IMR-90 (cell line): ENCODE measurements at regions not wholly inside any gene's neighbourhood (a gene's known extent, or its start where the extent isn't known, plus 50 kb on each side); places are given as distances from the start of the nearest gene placed in this dataset.

Experiments
- ATAC-seq: fragments of 200-7000 bp; cut with Tn5 transposase; 2 replicates; pipeline ENCODE4 v1.9.1; 2020; ENCODE audit warnings: low read depth, mild to moderate bottlenecking, moderate library complexity
- BruUV-seq: library from RNA; stranded (reverse); fragments of 400-500 nt; replicated peaks from 2 replicates; lab custom pipeline; 2021; lab: Mats Ljungman, UMichigan
- CTCF ChIA-PET: fragments of 300-600 bp; formaldehyde crosslinking; extraction: SDS; loops from one replicate; lab custom pipeline; 2021; ENCODE audit warnings: antibody characterized with exemption; lab: Yijun Ruan, JAX
- POLR2A ChIA-PET: fragments of 300-600 bp; sonication (Branson Sonifier 250); formaldehyde crosslinking; loops from one replicate; lab custom pipeline; 2022; ENCODE audit warnings: antibody characterized with exemption; ENCODE audit not compliant: unreplicated experiment; lab: Charles Lee
- DNase-seq: peaks from one replicate; pipeline ENCODE4 v3.0.0; 2013
- H2AFZ ChIP-seq: replicated peaks from 2 replicates; pipeline ENCODE3; 2013; ENCODE audit warnings: low read length, mild to moderate bottlenecking; ENCODE audit not compliant: poor library complexity
- H2AK5ac ChIP-seq: 2 replicates; pipeline ENCODE4 v1.6.1; 2013; ENCODE audit warnings: low read depth, low read length, inconsistent platforms
- H2AK9ac ChIP-seq: replicated peaks from 2 replicates; pipeline ENCODE3; 2013; ENCODE audit warnings: mild to moderate bottlenecking, low read depth, low read length, moderate library complexity; ENCODE audit not compliant: poor library complexity
- H2BK120ac ChIP-seq: 2 replicates; pipeline ENCODE4 v1.6.1; 2013; ENCODE audit warnings: low read depth, low read length, inconsistent platforms
- H2BK15ac ChIP-seq: 3 replicates; pipeline ENCODE4 v1.6.1; 2013; ENCODE audit warnings: low read depth, low read length, inconsistent platforms
- H2BK20ac ChIP-seq: 2 replicates; pipeline ENCODE4 v1.6.1; 2013; ENCODE audit warnings: low read depth, mild to moderate bottlenecking, inconsistent platforms, low read length, moderate library complexity
- H2BK5ac ChIP-seq: 2 replicates; pipeline ENCODE4 v1.6.1; 2013; ENCODE audit warnings: mild to moderate bottlenecking, low read depth, low read length, inconsistent platforms; ENCODE audit not compliant: poor library complexity, severe bottlenecking
- H3K14ac ChIP-seq: replicated peaks from 2 replicates; pipeline ENCODE4 v1.6.1; 2013; ENCODE audit warnings: low read depth, low read length, inconsistent platforms
- H3K18ac ChIP-seq: 2 replicates; pipeline ENCODE4 v1.6.1; 2013; ENCODE audit warnings: low read depth, low read length, control low read depth
- H3K23ac ChIP-seq: 2 replicates; pipeline ENCODE4 v1.6.1; 2013; ENCODE audit warnings: low read depth, low read length, inconsistent platforms
- H3K27ac ChIP-seq: 2 replicates; pipeline ENCODE4 v1.5.1; 2013; ENCODE audit warnings: mild to moderate bottlenecking, control low read depth, low read length; ENCODE audit not compliant: insufficient read depth
- H3K27me3 ChIP-seq: 2 replicates; pipeline ENCODE4 v1.6.1; 2013; ENCODE audit warnings: low read length; ENCODE audit not compliant: control insufficient read depth, insufficient read depth
- H3K36me3 ChIP-seq: 2 replicates; pipeline ENCODE4 v1.6.1; 2013; ENCODE audit warnings: low read length, mixed read lengths; ENCODE audit not compliant: control insufficient read depth, insufficient read depth
- H3K4ac ChIP-seq: 2 replicates; pipeline ENCODE4 v1.6.1; 2013; ENCODE audit warnings: low read depth, low read length, inconsistent platforms
- H3K4me1 ChIP-seq: 2 replicates; pipeline ENCODE4 v1.6.1; 2013; ENCODE audit warnings: low read length, mixed read lengths; ENCODE audit not compliant: control insufficient read depth, insufficient read depth
- H3K4me2 ChIP-seq: 2 replicates; pipeline ENCODE4 v1.6.1; 2013; ENCODE audit warnings: low read depth, mild to moderate bottlenecking, control low read depth, low read length, moderate library complexity
- H3K4me3 ChIP-seq: 2 replicates; pipeline ENCODE4 v1.5.1; 2013; ENCODE audit warnings: low read depth, mild to moderate bottlenecking, control low read depth, low read length, moderate library complexity; ENCODE audit not compliant: insufficient read depth
- H3K56ac ChIP-seq: 2 replicates; pipeline ENCODE4 v1.6.1; 2013; ENCODE audit warnings: low read length, inconsistent platforms; ENCODE audit not compliant: insufficient read depth; ENCODE audit errors: extremely low read depth
- H3K79me1 ChIP-seq, 2 experiments: 2 replicates each; pipeline ENCODE4 v1.6.1; 2013; ENCODE audit warnings: low read length in 2 of 2, inconsistent platforms in 1 of 2, low read depth in 1 of 2
- H3K9ac ChIP-seq: 2 replicates; pipeline ENCODE4 v1.6.1; 2013; ENCODE audit warnings: low read depth, low read length, control low read depth
- H3K9me1 ChIP-seq: 2 replicates; pipeline ENCODE4 v1.6.1; 2013; ENCODE audit warnings: low read length, inconsistent platforms; ENCODE audit not compliant: insufficient read depth
- H3K9me3 ChIP-seq: 2 replicates; pipeline ENCODE4 v1.6.1; 2013; ENCODE audit warnings: low read length; ENCODE audit not compliant: control insufficient read depth, insufficient read depth
- H4K20me1 ChIP-seq: 2 replicates; pipeline ENCODE4 v1.6.1; 2013; ENCODE audit warnings: low read length, inconsistent platforms; ENCODE audit not compliant: insufficient read depth
- H4K5ac ChIP-seq: 2 replicates; pipeline ENCODE4 v1.6.1; 2013; ENCODE audit warnings: mild to moderate bottlenecking, low read depth, low read length, control low read depth
- H4K8ac ChIP-seq, 2 experiments: 2 replicates each; pipeline ENCODE4 v1.6.1; 2013; ENCODE audit warnings: low read depth in 2 of 2, low read length in 2 of 2, control low read depth in 1 of 2, inconsistent platforms in 1 of 2
- H4K91ac ChIP-seq: 2 replicates; pipeline ENCODE4 v1.6.1; 2013; ENCODE audit warnings: low read depth, low read length, inconsistent platforms; ENCODE audit not compliant: insufficient read depth
- BHLHE40 ChIP-seq: fragments of 150-350 bp; IDR thresholded peaks from 2 replicates; pipeline ENCODE4 v1.6.1; 2016; ENCODE audit warnings: mild to moderate bottlenecking, low read depth, low read length
- CEBPB ChIP-seq: IDR thresholded peaks from 2 replicates; pipeline ENCODE4 v1.6.1; 2012; ENCODE audit warnings: low read depth, low read length, improper control_type of control experiment
- ELK1 ChIP-seq: fragments of 150-350 bp; IDR thresholded peaks from 2 replicates; pipeline ENCODE4 v1.6.1; 2016; ENCODE audit warnings: low read depth, mild to moderate bottlenecking, low read length, moderate library complexity, borderline replicate concordance
- FOS ChIP-seq: fragments of 150-350 bp; IDR thresholded peaks from 2 replicates; pipeline ENCODE4 v1.6.1; 2016; ENCODE audit warnings: low read depth, low read length
- MAZ ChIP-seq: IDR thresholded peaks from 2 replicates; pipeline ENCODE4 v1.6.1; 2012; ENCODE audit warnings: low read depth, mild to moderate bottlenecking, low read length, improper control_type of control experiment, moderate library complexity, borderline replicate concordance
- POLR2A ChIP-seq: IDR thresholded peaks from 2 replicates; pipeline ENCODE4 v1.6.1; 2012; ENCODE audit warnings: mild to moderate bottlenecking, low read depth, low read length
- RCOR1 ChIP-seq: IDR thresholded peaks from 2 replicates; pipeline ENCODE4 v1.6.1; 2012; ENCODE audit warnings: mild to moderate bottlenecking, low read length, improper control_type of control experiment; ENCODE audit not compliant: insufficient replicate concordance
- WGBS, 2 experiments: methylation state at CpG; one replicate each; pipeline versions ENCODE4 v1.1.5 to v1.1.7; 2013; ENCODE audit warnings: missing lambda C conversion rate in 2 of 2; ENCODE audit not compliant: insufficient read length in 1 of 2; ENCODE audit errors: extremely low coverage in 2 of 2; 5-methylcytosine and 5-hydroxymethylcytosine counted together
- dilution Hi-C: fragments of 300-500 bp; cut with HindIII; formaldehyde crosslinking; loops from one replicate; pipeline ENCODE4 v1.14.3; 2018; ENCODE audit warnings: low sequenced_read_pairs; ENCODE audit not compliant: unreplicated experiment
- in situ Hi-C: fragments of 300-500 bp; cut with MboI; formaldehyde crosslinking; loops from 3 replicates; pipeline ENCODE4 v1.14.3; 2019; ENCODE audit warnings: low sequenced_read_pairs, inconsistent platforms, mixed read lengths
- intact Hi-C: fragments of 100-400 bp; cut with micrococcal nuclease; formaldehyde crosslinking; loops from 2 replicates; pipeline ENCODE4 v1.10.0; 2022

- no peak overlapping the region for H3K14ac ChIP-seq
- no peak overlapping the region for H3K23ac ChIP-seq
- no peak overlapping the region for H3K4me2 ChIP-seq
- no peak for ATAC-seq
- H3K27me3 ChIP-seq: no peaks in the 10 kb centered on the region
- 66% methylated on average over 2 of the region's 6 CpGs; no CpG with 5 or more reads in 1 of the 2 experiments for WGBS, 2 experiments
- no peaks in the 10 kb centered on the region for H3K79me1 ChIP-seq
- ChIA-PET POLR2A (no interaction called here), CTCF (interaction anchor here (0.5 kb wide), 1 partner anchor 1067 kb away, joined by 3 read pairs; no protein-coding TSS in a partner anchor)
- no peaks in the 10 kb centered on the region for H3K4me1 ChIP-seq
- no peak overlapping the region for H2BK15ac ChIP-seq
- H4K5ac ChIP-seq: no peak overlapping the region
- no peaks in the 10 kb centered on the region for H4K20me1 ChIP-seq
- H2BK20ac ChIP-seq: no peak overlapping the region
- no peak overlapping the region for H2BK120ac ChIP-seq
- dilution Hi-C loops: no loop called here
- DNase-seq: no peak
- H2AK9ac ChIP-seq: no peak overlapping the region
- no peak overlapping the region for H2BK5ac ChIP-seq
- no peak overlapping the region for H3K56ac ChIP-seq
- no peaks in the 10 kb centered on the region for H3K9me1 ChIP-seq
- intact Hi-C loops: no loop called here
- no peak overlapping the region for H4K8ac ChIP-seq
- H3K36me3 ChIP-seq: no peaks in the 10 kb centered on the region
- H3K4me3 ChIP-seq: no peak overlapping the region
- in situ Hi-C loops: no loop called here
- no peaks in the 10 kb centered on the region for H3K9me3 ChIP-seq
- no TSS peak for BruUV-seq
- no peak overlapping the region for H3K27ac ChIP-seq
- no peak overlapping the region for H4K91ac ChIP-seq
- H2AK5ac ChIP-seq: no peak overlapping the region
- H3K18ac ChIP-seq: no peak overlapping the region
- no peak overlapping the region for H3K9ac ChIP-seq
- H2AFZ ChIP-seq: no peak overlapping the region
- no peak overlapping the region for H3K4ac ChIP-seq
- TF ChIP-seq RCOR1 (no peak), POLR2A (no peak), MAZ (no peak), ELK1 (no peak), CEBPB (no peak), FOS (no peak), BHLHE40 (no peak)
Observed at GRCh38 chr3:117455782-117456181, 746.2 kb downstream of the TUSC7 start.
